GM18868 (cell line): ENCODE measurements at regions not wholly inside any gene's neighbourhood (a gene's known extent, or its start where the extent isn't known, plus 50 kb on each side); places are given as distances from the start of the nearest gene placed in this dataset.
"Not testable (repeated sequence)": the region's sequence is repeated elsewhere in the genome, so short reads cannot be mapped to it uniquely, and the experiment has no call there.

Source experiments
- ATAC-seq: cut with Tn5 transposase; IDR thresholded peaks from one replicate; pipeline ENCODE4 v1.9.1; 2021; ENCODE audit warnings: mild to moderate bottlenecking, moderate library complexity; ENCODE audit not compliant: unreplicated experiment

- no peak for ATAC-seq
Measured at GRCh38 chr11:11722246-11722645, 100.4 kb upstream of the GALNT18 start.

- no peak for ATAC-seq
Measured at GRCh38 chr11:11718511-11718910, 96.7 kb upstream of the GALNT18 start.

- no peak for ATAC-seq
Measured at GRCh38 chr11:11717064-11717725, 95.4 kb upstream of the GALNT18 start.

GRCh38 chr11:11715075-11715474 lies 93.3 kb upstream of the GALNT18 start:
- ATAC-seq, result not testable (repeated sequence)

GRCh38 chr11:11710556-11710955 lies 88.8 kb upstream of the GALNT18 start:
- no peak for ATAC-seq

GRCh38 chr11:11709447-11710239 lies 87.8 kb upstream of the GALNT18 start:
- no peak for ATAC-seq

- no peak for ATAC-seq
Measured at GRCh38 chr11:11708256-11708655, 86.5 kb upstream of the GALNT18 start.

- no peak for ATAC-seq
Measured at GRCh38 chr11:11706028-11706427, 84.2 kb upstream of the GALNT18 start.

GRCh38 chr11:11703885-11704284 lies 82.1 kb upstream of the GALNT18 start:
- no peak for ATAC-seq

- no peak for ATAC-seq
Measured at GRCh38 chr11:11701070-11701469, 79.3 kb upstream of the GALNT18 start.

GRCh38 chr11:11697796-11698195 lies 76.0 kb upstream of the GALNT18 start:
- ATAC-seq, result no peak

- ATAC-seq, result no peak
Measured at GRCh38 chr11:11691296-11692151, 69.7 kb upstream of the GALNT18 start.

- ATAC-seq, result no peak
Measured at GRCh38 chr11:11681536-11681935, 59.7 kb upstream of the GALNT18 start.

- no peak for ATAC-seq
Measured at GRCh38 chr11:11677672-11678356, 56.0 kb upstream of the GALNT18 start.

GRCh38 chr11:11675671-11676181 lies 53.9 kb upstream of the GALNT18 start:
- no peak for ATAC-seq

GRCh38 chr11:11672789-11673188 lies 51.0 kb upstream of the GALNT18 start:
- ATAC-seq, result no peak

- ATAC-seq, result no peak
Measured at GRCh38 chr11:11672101-11672500, 50.3 kb upstream of the GALNT18 start.
